Gastroesophageal sphincter (tissue), 3 donors: ENCODE measurements at regions not wholly inside any gene's neighbourhood (a gene's known extent, or its start where the extent isn't known, plus 50 kb on each side); places are given as distances from the start of the nearest gene placed in this dataset.

Experiments
- CTCF ChIP-seq, 4 experiments: fragments of 200-600 bp in 2 of 4; fragments of 450-650 bp in 2 of 4; sonication (generic) in 1 of 4; IDR thresholded peaks; one replicate each; pipeline ENCODE4 v1.5.1; 2017 to 2019; ENCODE audit warnings: antibody characterized with exemption in 4 of 4, mild to moderate bottlenecking in 2 of 4, moderate library complexity in 2 of 4
- EP300 ChIP-seq: sonication (generic); formaldehyde crosslinking; IDR thresholded peaks from one replicate; pipeline ENCODE4 v1.6.1; 2017; ENCODE audit warnings: antibody characterized with exemption, mild to moderate bottlenecking
- POLR2A ChIP-seq, 2 donors: fragments of 450-650 bp; IDR thresholded peaks; one replicate each; pipeline ENCODE4 v1.6.1; 2017; ENCODE audit warnings: antibody characterized with exemption in 2 of 2, mild to moderate bottlenecking in 2 of 2, moderate library complexity in 1 of 2
- POLR2AphosphoS5 ChIP-seq: sonication (generic); formaldehyde crosslinking; IDR thresholded peaks from one replicate; pipeline ENCODE4 v1.6.1; 2017; ENCODE audit warnings: antibody characterized with exemption

DNA sequence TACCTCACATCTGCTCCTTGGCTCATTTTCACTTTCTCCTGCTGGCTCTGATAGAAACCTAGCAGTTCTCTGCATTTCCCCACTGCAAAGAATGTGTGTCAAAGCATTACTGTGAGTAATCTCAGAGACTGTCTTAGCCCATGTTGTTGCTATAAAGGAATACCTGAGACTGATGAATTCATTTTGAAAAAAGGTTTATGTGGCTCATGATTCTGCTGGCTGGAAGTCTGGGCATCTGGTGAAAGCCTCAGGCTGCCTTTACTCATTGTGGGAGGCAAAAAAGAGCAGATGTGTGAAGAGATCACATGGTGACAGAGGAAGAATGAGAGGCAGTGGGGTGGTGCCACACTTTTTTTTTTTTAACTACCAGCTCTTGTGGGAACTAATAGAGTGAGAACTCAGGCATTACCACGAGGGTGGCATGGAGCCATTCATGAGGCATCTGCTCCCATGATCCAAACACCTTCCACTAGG lies 191.6 kb upstream of the CTNND2 start:
- TF ChIP-seq EP300 (no peak), CTCF (IDR thresholded peaks at IDR 0.05) (no peak), POLR2A (IDR thresholded peaks at IDR 0.05) (no peak), POLR2AphosphoS5 (no peak)
